GM06990 (cell line): ENCODE measurements at regions not wholly inside any gene's neighbourhood (a gene's known extent, or its start where the extent isn't known, plus 50 kb on each side); places are given as distances from the start of the nearest gene placed in this dataset.

Experiments
- DNase-seq: peaks from one replicate; pipeline ENCODE4 v3.0.0-alpha.2; 2011; ENCODE audit not compliant: insufficient read length; ENCODE audit errors: extremely low read depth
- H3K27me3 ChIP-seq: replicated peaks from 2 replicates; pipeline ENCODE4 v1.6.0; 2011; ENCODE audit warnings: low read length; ENCODE audit not compliant: control insufficient read depth, insufficient read depth
- H3K36me3 ChIP-seq: 2 replicates; pipeline ENCODE4 v1.5.1; 2011; ENCODE audit warnings: low read length; ENCODE audit not compliant: control insufficient read depth, insufficient read depth
- H3K4me3 ChIP-seq: replicated peaks from 2 replicates; pipeline ENCODE4 v1.5.1; 2011; ENCODE audit warnings: low read depth, mild to moderate bottlenecking, control low read depth, low read length
- TF ChIP-seq, protein P1 (sequence below): IDR thresholded peaks from 2 replicates; pipeline ENCODE4 v1.5.1; 2011; ENCODE audit warnings: low read length, control low read depth, mild to moderate bottlenecking, inconsistent platforms; ENCODE audit not compliant: insufficient read depth, poor library complexity, severe bottlenecking

DNA sequence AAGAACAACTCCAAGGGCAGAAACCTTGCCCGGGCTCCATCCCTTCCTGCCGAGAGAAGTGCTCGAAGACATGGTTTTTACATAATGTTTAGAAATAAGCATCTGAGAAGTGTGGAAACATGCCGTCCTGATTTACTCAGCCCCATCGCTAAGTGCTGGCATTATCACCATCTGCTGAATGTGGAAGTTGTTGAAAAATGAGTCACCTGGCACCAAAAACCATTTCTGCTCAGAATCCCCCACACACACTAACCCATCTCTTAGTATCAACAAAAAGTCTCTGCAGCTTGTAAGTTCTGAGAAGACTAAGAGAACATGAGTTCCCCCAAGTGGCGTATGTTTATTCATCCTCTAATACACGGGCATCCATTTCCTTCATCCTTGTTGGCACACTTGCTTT is 51.0 kb upstream of the ARL8B start:
- Histone ChIP-seq H3K27me3 (no peaks in the 10 kb centered on the region; the same call in none of the 2 replicates), H3K4me3 (no peak overlapping the region), H3K36me3 (no peaks in the 10 kb centered on the region)
- TF ChIP-seq, protein P1, sequence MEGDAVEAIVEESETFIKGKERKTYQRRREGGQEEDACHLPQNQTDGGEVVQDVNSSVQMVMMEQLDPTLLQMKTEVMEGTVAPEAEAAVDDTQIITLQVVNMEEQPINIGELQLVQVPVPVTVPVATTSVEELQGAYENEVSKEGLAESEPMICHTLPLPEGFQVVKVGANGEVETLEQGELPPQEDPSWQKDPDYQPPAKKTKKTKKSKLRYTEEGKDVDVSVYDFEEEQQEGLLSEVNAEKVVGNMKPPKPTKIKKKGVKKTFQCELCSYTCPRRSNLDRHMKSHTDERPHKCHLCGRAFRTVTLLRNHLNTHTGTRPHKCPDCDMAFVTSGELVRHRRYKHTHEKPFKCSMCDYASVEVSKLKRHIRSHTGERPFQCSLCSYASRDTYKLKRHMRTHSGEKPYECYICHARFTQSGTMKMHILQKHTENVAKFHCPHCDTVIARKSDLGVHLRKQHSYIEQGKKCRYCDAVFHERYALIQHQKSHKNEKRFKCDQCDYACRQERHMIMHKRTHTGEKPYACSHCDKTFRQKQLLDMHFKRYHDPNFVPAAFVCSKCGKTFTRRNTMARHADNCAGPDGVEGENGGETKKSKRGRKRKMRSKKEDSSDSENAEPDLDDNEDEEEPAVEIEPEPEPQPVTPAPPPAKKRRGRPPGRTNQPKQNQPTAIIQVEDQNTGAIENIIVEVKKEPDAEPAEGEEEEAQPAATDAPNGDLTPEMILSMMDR, result no peak
- no peak for DNase-seq

DNA sequence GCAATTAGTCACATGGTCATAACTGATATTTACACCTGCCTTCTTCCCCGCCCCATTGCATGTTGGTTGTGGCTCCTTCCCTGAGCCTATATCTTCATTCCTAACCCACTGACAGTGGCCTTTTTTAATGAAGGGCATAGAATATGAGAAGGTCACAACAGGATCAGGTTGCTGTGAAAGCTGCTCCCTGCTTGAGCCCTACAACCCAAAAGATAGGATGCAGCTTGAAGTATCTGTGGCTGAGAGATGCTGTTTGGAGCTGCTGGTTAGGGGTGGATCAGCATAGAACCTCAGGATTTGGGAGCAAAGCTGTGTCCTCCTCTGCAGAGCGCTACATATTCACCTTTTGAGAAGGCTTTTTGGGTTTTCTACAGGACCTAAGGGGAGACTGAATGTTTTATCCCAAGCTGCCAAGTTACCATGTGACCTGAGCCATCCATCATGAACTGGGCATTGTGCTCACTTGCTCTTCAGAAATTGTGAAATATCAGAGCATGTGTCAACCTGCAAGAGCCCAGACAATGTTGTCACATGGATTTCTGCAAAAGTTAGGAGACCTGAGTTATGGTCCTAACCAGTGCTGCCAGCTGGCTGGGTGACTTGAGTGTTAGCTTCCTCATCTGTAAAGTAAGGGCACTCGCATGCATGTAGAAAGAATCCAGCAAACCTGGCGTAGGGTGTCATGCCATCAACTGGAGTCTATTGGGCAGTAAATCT is 49.8 kb upstream of the ARL8B start:
- DNase-seq, result no peak
- TF ChIP-seq, protein P1, result no peak
- Histone ChIP-seq H3K27me3 (no peaks in the 10 kb centered on the region; the same call in none of the 2 replicates), H3K36me3 (no peaks in the 10 kb centered on the region), H3K4me3 (no peak overlapping the region)
